GM10266 (cell line): ENCODE measurements at regions not wholly inside any gene's neighbourhood (a gene's known extent, or its start where the extent isn't known, plus 50 kb on each side); places are given as distances from the start of the nearest gene placed in this dataset.

Experiments
- DNase-seq: peaks from one replicate; pipeline ENCODE4 v3.0.0; 2012; ENCODE audit errors: extremely low spot score
- CTCF ChIP-seq: IDR thresholded peaks from 2 replicates; pipeline ENCODE4 v1.5.1; 2012; ENCODE audit warnings: mild to moderate bottlenecking, low read depth; ENCODE audit not compliant: control insufficient read depth, insufficient read depth; ENCODE audit errors: missing control alignments

- TF ChIP-seq CTCF, result no peak
- no peak for DNase-seq
Observed at GRCh38 chr3:72414481-72415016, 433.7 kb downstream of the SHQ1 start.

GRCh38 chr3:72413228-72413627, 435.0 kb downstream of the SHQ1 start:
- no peak for DNase-seq
- no peak for TF ChIP-seq CTCF

DNA sequence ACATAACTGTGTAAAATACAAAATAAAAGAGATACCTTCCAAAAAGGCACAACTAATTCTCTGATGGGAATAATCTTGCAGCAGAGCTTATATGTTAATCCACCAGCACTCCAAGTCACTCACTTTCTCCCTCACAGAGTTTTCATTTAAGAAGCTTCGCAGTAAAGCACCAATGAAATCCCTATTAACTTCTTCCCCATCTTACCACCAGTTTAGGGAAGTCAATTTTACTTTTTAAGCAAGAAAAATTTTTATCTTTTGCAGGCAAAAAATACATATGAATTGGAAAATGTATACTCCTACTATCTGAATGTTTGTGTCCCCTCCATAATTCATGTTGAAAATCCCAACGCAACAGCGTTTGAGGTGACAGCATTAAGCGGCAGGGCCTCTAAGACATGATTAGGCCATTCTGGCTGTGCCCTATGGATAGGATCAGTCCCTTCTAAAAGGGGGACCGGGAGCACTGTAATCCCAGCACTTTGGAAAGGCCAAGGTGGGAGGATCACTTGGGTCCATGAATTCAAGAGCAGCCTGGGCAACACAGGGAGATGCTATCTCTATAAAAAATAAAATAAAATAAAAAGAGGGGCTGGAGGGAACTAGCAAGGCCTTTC, 435.8 kb downstream of the SHQ1 start:
- no peak for DNase-seq
- TF ChIP-seq CTCF, result no peak

DNA sequence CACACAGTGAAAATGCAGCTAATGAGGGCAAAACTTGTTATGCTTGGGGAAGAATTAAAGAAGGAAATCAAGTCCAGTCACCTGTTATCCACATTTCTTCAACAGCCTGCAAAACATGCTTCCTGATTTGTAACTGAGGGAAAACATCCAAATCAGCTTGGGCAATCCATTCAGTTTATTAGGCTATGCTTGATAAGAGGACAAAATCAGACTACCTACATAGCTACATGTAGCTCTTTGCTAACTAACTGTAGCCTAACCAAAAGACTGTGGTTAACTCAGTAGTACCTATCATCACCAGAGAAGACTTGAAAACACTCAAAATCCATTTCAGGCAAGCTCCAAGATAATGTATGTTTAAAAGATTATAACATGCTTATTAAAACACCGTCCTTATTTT, 436.4 kb downstream of the SHQ1 start:
- no peak for TF ChIP-seq CTCF
- DNase-seq, result no peak

GRCh38 chr3:72411126-72411525, 437.1 kb downstream of the SHQ1 start:
- no peak for DNase-seq
- TF ChIP-seq CTCF, result no peak

- no peak for TF ChIP-seq CTCF
- DNase-seq, result peak; percentile 11
Observed at GRCh38 chr3:72408983-72409779, 439.1 kb downstream of the SHQ1 start.

GRCh38 chr3:72407766-72408165, 440.5 kb downstream of the SHQ1 start:
- no peak for DNase-seq
- no peak for TF ChIP-seq CTCF
